ENCODE measurements at regions not wholly inside any gene's neighbourhood (a gene's known extent, or its start where the extent isn't known, plus 50 kb on each side); places are given as distances from the start of the nearest gene placed in this dataset.

GRCh38 chr14:100652744-100653143 is 65.5 kb upstream of the BEGAIN start:
- no peaks in the 10 kb centered on the region for H4K20me1 ChIP-seq (ENCODE audit: insufficient read depth)
- no peak overlapping the region for H3K9ac ChIP-seq
- TF ChIP-seq, protein P1, sequence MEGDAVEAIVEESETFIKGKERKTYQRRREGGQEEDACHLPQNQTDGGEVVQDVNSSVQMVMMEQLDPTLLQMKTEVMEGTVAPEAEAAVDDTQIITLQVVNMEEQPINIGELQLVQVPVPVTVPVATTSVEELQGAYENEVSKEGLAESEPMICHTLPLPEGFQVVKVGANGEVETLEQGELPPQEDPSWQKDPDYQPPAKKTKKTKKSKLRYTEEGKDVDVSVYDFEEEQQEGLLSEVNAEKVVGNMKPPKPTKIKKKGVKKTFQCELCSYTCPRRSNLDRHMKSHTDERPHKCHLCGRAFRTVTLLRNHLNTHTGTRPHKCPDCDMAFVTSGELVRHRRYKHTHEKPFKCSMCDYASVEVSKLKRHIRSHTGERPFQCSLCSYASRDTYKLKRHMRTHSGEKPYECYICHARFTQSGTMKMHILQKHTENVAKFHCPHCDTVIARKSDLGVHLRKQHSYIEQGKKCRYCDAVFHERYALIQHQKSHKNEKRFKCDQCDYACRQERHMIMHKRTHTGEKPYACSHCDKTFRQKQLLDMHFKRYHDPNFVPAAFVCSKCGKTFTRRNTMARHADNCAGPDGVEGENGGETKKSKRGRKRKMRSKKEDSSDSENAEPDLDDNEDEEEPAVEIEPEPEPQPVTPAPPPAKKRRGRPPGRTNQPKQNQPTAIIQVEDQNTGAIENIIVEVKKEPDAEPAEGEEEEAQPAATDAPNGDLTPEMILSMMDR (conservative IDR thresholded peaks at IDR 0.05; ENCODE audit: low read depth, low read length) = no peak
- no peaks in the 10 kb centered on the region for H3K79me2 ChIP-seq (ENCODE audit: insufficient read depth, low read depth)
- no peak overlapping the region for H3K4me2 ChIP-seq
- H3K27ac ChIP-seq = no peak overlapping the region
- no peak overlapping the region for H3K4me3 ChIP-seq (IDR thresholded peaks at IDR 0.05; ENCODE audit: insufficient read depth, low read depth, low read length)
- no peaks in the 10 kb centered on the region for H3K4me1 ChIP-seq (ENCODE audit: low read depth, poor library complexity, severe bottlenecking)
- H3K36me3 ChIP-seq (ENCODE audit: insufficient read depth) = no peaks in the 10 kb centered on the region
- H2AFZ ChIP-seq (ENCODE audit: low read depth) = no peak overlapping the region
- peaks cover 17% of the 10 kb centered on the region; the same call in 1 of the 2 replicates for H3K27me3 ChIP-seq (ENCODE audit: insufficient read depth, low read depth)

GRCh38 chr14:100653409-100653808 is 66.2 kb upstream of the BEGAIN start:
- H3K4me2 ChIP-seq = no peak overlapping the region
- TF ChIP-seq, protein P1 (conservative IDR thresholded peaks at IDR 0.05; ENCODE audit: low read depth, low read length) = peak; percentile 62
- no peak overlapping the region for H3K4me3 ChIP-seq (IDR thresholded peaks at IDR 0.05; ENCODE audit: insufficient read depth, low read depth, low read length)
- no peaks in the 10 kb centered on the region for H3K79me2 ChIP-seq (ENCODE audit: insufficient read depth, low read depth)
- H3K27ac ChIP-seq = no peak overlapping the region
- no peaks in the 10 kb centered on the region for H4K20me1 ChIP-seq (ENCODE audit: insufficient read depth)
- peaks cover 17% of the 10 kb centered on the region; the same call in 1 of the 2 replicates for H3K27me3 ChIP-seq (ENCODE audit: insufficient read depth, low read depth)
- H2AFZ ChIP-seq (ENCODE audit: low read depth) = no peak overlapping the region
- no peaks in the 10 kb centered on the region for H3K36me3 ChIP-seq (ENCODE audit: insufficient read depth)
- H3K4me1 ChIP-seq (ENCODE audit: low read depth, poor library complexity, severe bottlenecking) = no peaks in the 10 kb centered on the region
- no peak overlapping the region for H3K9ac ChIP-seq

GRCh38 chr14:100654025-100654813 is 67.0 kb upstream of the BEGAIN start:
- TF ChIP-seq, protein P1 (conservative IDR thresholded peaks at IDR 0.05; ENCODE audit: low read depth, low read length) = no peak
- peaks cover 17% of the 10 kb centered on the region; the same call in 1 of the 2 replicates for H3K27me3 ChIP-seq (ENCODE audit: insufficient read depth, low read depth)
- H3K36me3 ChIP-seq (ENCODE audit: insufficient read depth) = no peaks in the 10 kb centered on the region
- no peak overlapping the region for H3K4me2 ChIP-seq
- no peak overlapping the region for H3K9ac ChIP-seq
- H3K27ac ChIP-seq = no peak overlapping the region
- H3K79me2 ChIP-seq (ENCODE audit: insufficient read depth, low read depth) = no peaks in the 10 kb centered on the region
- no peaks in the 10 kb centered on the region for H3K4me1 ChIP-seq (ENCODE audit: low read depth, poor library complexity, severe bottlenecking)
- no peak overlapping the region for H2AFZ ChIP-seq (ENCODE audit: low read depth)
- H4K20me1 ChIP-seq (ENCODE audit: insufficient read depth) = no peaks in the 10 kb centered on the region
- no peak overlapping the region for H3K4me3 ChIP-seq (IDR thresholded peaks at IDR 0.05; ENCODE audit: insufficient read depth, low read depth, low read length)

GRCh38 chr14:100654814-100655740 is 67.9 kb upstream of the BEGAIN start:
- H3K9ac ChIP-seq = no peak overlapping the region
- H3K27ac ChIP-seq = no peak overlapping the region
- H3K4me3 ChIP-seq (IDR thresholded peaks at IDR 0.05; ENCODE audit: insufficient read depth, low read depth, low read length) = no peak overlapping the region
- no peak overlapping the region for H3K4me2 ChIP-seq
- peaks cover 22% of the 10 kb centered on the region; the same call in 1 of the 2 replicates for H3K27me3 ChIP-seq (ENCODE audit: insufficient read depth, low read depth)
- no peaks in the 10 kb centered on the region for H3K4me1 ChIP-seq (ENCODE audit: low read depth, poor library complexity, severe bottlenecking)
- no peaks in the 10 kb centered on the region for H3K79me2 ChIP-seq (ENCODE audit: insufficient read depth, low read depth)
- H4K20me1 ChIP-seq (ENCODE audit: insufficient read depth) = no peaks in the 10 kb centered on the region
- H3K36me3 ChIP-seq (ENCODE audit: insufficient read depth) = no peaks in the 10 kb centered on the region
- no peak overlapping the region for H2AFZ ChIP-seq (ENCODE audit: low read depth)
- TF ChIP-seq, protein P1 (conservative IDR thresholded peaks at IDR 0.05; ENCODE audit: low read depth, low read length) = no peak; the same call in 1 of the 2 replicates
